Omental fat pad (tissue), 3 donors: ENCODE measurements at regions not wholly inside any gene's neighbourhood (a gene's known extent, or its start where the extent isn't known, plus 50 kb on each side); places are given as distances from the start of the nearest gene placed in this dataset.

Experiments used
- ATAC-seq: fragments of 150-250 bp; one replicate; pipeline ENCODE4 v1.9.1; 2016; ENCODE audit warnings: mild to moderate bottlenecking, moderate library complexity; ENCODE audit not compliant: low FRiP score
- DNase-seq: peaks from one replicate; pipeline ENCODE4 v3.0.0-alpha.2; 2019; ENCODE audit warnings: low spot score
- CTCF ChIP-seq, 3 donors: fragments of 450-650 bp; IDR thresholded peaks; one replicate each; pipeline ENCODE4 v1.5.1; 2016 to 2017; ENCODE audit warnings: antibody characterized with exemption in 3 of 3, mild to moderate bottlenecking in 3 of 3, moderate library complexity in 2 of 3

- no peak for ATAC-seq
- DNase-seq, result no peak
- TF ChIP-seq CTCF (IDR thresholded peaks at IDR 0.05), result no peak
Observed at GRCh38 chr9:113711251-113711650, 164.9 kb upstream of the ZNF618 start.

- no peak for DNase-seq
- TF ChIP-seq CTCF (IDR thresholded peaks at IDR 0.05), result no peak
- no peak for ATAC-seq
Observed at GRCh38 chr9:113712053-113712452, 164.1 kb upstream of the ZNF618 start.

GRCh38 chr9:113715086-113715485 lies 161.0 kb upstream of the ZNF618 start:
- DNase-seq (no peak), ATAC-seq (no peak)
- TF ChIP-seq CTCF (IDR thresholded peaks at IDR 0.05), result no peak

- ATAC-seq (no peak), DNase-seq (no peak)
- TF ChIP-seq CTCF (IDR thresholded peaks at IDR 0.05), result no peak
Observed at GRCh38 chr9:113719919-113720318, 156.2 kb upstream of the ZNF618 start.

- DNase-seq, result no peak
- TF ChIP-seq CTCF (IDR thresholded peaks at IDR 0.05), result no peak
- no peak for ATAC-seq
Observed at GRCh38 chr9:113720495-113720894, 155.6 kb upstream of the ZNF618 start.

GRCh38 chr9:113721856-113722255 lies 154.3 kb upstream of the ZNF618 start:
- DNase-seq, result no peak
- no peak for TF ChIP-seq CTCF (IDR thresholded peaks at IDR 0.05)
- ATAC-seq, result no peak

- TF ChIP-seq CTCF (IDR thresholded peaks at IDR 0.05), result no peak
- ATAC-seq (no peak), DNase-seq (no peak)
Observed at GRCh38 chr9:113724202-113724601, 151.9 kb upstream of the ZNF618 start.
